Thyroid gland (tissue), 4 donors: ENCODE measurements at regions not wholly inside any gene's neighbourhood (a gene's known extent, or its start where the extent isn't known, plus 50 kb on each side); places are given as distances from the start of the nearest gene placed in this dataset.

Experiments used
- POLR2A ChIP-seq, 2 donors: fragments of 450-650 bp; IDR thresholded peaks; one replicate each; pipeline ENCODE4 v1.6.1; 2017; ENCODE audit warnings: antibody characterized with exemption in 2 of 2, mild to moderate bottlenecking in 2 of 2, moderate library complexity in 1 of 2
- TF ChIP-seq, protein P1 (sequence below), 6 experiments: fragments of 200-600 bp in 3 of 6; fragments of 450-650 bp in 3 of 6; sonication (generic) in 3 of 6; IDR thresholded peaks; one replicate each; pipeline ENCODE4 v1.5.1; 2016 to 2019; ENCODE audit warnings: antibody characterized with exemption in 6 of 6, mild to moderate bottlenecking in 2 of 6, inconsistent platforms in 1 of 6, moderate library complexity in 1 of 6

DNA sequence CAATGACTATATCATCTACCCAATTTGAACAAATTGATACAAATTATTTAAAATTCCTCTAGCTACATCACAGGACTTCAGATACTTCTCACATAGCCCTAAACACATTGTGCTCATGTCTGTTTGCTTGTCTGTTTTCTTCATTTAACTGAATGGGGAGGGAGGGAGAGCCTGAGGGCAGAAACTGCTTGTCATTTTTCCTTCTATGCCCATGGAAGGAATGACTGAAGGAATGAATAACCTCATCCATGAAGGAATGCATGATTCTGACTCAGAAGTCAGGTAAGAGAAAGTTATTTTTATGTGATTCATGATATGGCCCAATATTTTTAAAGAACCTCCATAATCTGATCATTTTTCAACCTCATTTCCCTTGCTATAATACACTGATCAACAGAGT lies 418.0 kb upstream of the PITX2 start:
- TF ChIP-seq, protein P1, sequence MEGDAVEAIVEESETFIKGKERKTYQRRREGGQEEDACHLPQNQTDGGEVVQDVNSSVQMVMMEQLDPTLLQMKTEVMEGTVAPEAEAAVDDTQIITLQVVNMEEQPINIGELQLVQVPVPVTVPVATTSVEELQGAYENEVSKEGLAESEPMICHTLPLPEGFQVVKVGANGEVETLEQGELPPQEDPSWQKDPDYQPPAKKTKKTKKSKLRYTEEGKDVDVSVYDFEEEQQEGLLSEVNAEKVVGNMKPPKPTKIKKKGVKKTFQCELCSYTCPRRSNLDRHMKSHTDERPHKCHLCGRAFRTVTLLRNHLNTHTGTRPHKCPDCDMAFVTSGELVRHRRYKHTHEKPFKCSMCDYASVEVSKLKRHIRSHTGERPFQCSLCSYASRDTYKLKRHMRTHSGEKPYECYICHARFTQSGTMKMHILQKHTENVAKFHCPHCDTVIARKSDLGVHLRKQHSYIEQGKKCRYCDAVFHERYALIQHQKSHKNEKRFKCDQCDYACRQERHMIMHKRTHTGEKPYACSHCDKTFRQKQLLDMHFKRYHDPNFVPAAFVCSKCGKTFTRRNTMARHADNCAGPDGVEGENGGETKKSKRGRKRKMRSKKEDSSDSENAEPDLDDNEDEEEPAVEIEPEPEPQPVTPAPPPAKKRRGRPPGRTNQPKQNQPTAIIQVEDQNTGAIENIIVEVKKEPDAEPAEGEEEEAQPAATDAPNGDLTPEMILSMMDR (IDR thresholded peaks at IDR 0.05): no peak
- no peak for TF ChIP-seq POLR2A (IDR thresholded peaks at IDR 0.05)
